LHCN-M2 (cell line): ENCODE measurements at regions not wholly inside any gene's neighbourhood (a gene's known extent, or its start where the extent isn't known, plus 50 kb on each side); places are given as distances from the start of the nearest gene placed in this dataset.
"Not testable (repeated sequence)": the region's sequence is repeated elsewhere in the genome, so short reads cannot be mapped to it uniquely, and the experiment has no call there.

Experiments used
- DNase-seq: peaks from one replicate; pipeline ENCODE4 v3.0.0-alpha.2; 2012; ENCODE audit warnings: low read depth

- DNase-seq: no peak
Measured at GRCh38 chr2:7672685-7673071, 755.5 kb downstream of the RNF144A start.

- DNase-seq: no peak
Measured at GRCh38 chr2:7673101-7673500, 755.9 kb downstream of the RNF144A start.

DNA sequence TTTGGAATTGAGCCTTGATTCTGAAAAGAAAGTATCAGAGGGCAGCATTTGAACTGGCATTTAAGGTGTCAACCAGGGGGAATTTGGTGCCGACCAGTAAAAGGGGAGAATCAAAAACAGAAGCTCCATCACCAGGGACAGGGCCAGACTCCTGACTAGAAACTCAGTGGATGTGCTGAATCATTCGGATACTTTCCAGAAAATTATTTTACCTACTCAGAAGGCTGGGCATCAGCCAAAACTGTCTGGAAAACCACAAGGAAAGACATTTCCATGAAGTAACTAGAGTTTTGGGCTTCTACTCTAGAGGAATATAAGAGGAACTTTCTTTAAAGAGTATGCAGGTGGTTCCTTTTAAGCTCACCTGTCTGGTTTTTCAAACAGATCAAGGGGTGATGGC, 756.6 kb downstream of the RNF144A start:
- DNase-seq: no peak

DNA sequence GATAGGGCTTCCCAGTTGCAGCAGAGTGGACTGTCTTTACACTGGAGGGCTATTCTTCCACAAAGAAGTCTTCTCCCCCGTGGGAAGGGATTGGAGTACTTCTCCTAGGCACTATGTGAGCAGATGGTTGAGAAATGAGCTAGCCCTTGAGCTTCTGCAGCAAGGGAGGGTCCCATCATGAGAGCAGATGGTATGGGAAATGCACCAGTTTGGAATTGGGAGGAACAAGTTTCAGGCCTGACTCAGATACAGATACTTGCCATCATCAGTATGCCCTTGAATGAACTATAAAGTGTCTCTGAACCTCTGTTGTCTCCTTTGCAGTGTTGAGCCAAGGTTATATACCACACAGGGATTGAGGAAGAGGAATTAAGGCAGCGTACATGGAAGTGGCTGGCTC, 757.4 kb downstream of the RNF144A start:
- DNase-seq: no peak

- DNase-seq: no peak
Measured at GRCh38 chr2:7676714-7677113, 759.5 kb downstream of the RNF144A start.

- no peak for DNase-seq
Measured at GRCh38 chr2:7681881-7682461, 764.8 kb downstream of the RNF144A start.

DNA sequence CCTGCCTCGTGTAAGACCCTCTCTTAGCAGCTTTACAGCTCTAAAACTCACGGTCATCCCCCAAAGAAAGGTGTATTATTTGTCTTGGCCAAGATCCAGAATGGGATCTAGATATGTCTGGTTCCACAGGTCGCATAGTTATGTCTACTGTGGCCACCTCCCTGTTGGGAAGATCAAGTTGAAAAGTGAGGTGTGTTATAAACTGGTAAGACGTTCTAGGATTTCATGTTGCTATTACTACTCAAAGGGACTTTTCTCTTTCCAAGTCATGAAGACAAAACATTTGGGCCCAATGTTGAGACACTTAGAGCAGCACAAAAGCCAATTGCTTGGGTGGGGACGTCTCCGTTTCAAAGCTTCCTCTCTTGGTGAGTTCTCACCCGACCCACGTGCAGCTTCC, 766.0 kb downstream of the RNF144A start:
- no peak for DNase-seq

DNA sequence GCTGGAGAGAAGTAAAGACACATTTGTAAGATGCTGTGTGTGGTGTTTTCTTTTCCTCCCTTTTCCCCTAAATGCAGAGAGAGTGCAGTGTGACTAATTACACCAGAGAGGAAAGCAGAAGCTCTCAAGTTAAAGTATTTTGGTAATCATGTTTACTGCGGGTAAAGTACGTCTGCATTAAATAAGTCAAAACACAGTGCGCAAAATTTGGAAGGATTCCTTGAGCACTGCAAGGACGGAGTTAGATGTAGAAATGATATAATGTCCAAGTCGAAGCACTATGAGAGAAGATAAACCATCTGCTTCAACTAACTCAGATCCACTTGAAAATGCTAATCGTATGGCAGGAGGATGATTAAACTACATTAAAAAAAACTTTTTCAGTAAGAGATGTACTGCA, 766.5 kb downstream of the RNF144A start:
- no peak for DNase-seq

DNA sequence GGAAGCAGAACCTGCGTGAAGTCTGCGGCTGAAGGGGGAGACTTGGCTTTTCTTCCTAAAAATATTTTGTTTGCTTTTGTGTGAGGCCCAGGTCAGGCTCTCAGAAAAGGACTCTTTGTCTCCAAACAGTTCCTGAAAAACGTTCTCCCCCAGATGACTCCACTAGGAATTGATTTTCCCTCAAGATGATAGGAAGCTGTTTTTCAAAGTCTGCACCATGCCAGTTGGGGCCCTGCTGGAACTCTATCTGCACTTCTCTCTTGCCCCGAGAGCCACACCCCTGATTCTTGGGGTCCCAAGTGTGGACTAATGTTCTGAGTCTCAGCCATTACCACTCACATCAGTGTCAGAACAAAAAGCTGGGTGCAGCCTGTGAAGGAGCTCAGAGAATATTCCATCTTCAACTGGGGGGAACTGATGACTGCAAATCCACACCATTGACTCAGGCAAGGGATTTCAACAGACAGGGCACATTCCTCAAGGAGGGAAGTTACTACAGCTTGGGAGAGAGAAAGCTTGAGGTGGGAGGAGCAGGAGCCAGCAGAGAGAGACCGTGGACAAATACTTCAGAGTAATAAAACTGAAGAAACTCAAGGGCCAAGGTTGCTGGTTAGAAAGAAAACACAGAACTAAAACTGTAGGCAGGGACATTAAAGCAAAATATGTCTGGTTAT, 768.3 kb downstream of the RNF144A start:
- DNase-seq: no peak

DNA sequence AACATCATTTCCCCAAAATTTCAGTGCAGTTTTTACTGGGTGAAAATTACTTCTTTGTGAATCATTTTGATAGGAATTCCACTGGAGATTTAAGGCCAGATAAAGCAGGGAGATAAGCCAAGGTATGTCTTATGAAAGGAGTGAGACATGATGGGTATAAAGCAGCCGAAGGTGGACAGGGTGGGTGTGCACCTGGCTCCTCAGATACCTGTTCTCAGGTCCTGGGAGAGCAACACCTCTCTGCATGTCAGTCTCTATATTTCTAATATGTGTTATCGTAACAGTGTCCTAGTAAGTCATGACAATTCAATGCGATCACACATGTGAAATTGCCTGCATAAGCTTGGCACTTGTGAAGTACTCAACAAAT, 768.8 kb downstream of the RNF144A start:
- no peak for DNase-seq

DNA sequence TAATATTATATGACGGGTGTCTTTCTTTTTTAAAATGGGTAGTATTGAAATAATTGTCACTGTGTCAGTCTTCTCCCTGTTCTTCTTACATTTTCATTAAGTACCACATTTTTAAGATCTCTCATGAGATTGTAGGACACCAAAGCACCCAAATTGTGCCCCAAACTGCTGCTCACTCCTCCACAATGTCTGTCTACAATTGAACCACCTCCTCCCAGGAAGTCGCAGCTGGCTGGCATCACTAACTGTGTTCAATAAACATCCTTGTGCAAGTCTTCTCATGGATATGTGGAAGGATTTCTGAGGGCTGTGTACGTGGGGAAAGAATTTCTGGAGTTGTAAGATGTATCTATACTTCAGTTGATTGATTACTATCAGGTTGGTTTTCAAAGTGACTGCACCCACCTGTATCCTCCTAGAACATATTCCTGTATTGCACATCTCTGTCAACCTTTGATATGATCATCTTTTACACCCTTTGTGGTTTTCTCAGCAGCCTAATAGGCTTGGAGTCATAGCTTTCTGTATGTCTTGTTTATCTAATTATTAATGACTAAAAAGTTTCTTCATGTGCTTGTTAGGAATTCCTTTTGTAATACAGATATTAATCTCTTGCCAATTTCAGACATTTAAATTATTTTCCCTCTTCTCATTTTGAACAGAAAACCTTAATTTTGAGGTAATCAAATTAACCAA, 774.9 kb downstream of the RNF144A start:
- DNase-seq: no peak

DNA sequence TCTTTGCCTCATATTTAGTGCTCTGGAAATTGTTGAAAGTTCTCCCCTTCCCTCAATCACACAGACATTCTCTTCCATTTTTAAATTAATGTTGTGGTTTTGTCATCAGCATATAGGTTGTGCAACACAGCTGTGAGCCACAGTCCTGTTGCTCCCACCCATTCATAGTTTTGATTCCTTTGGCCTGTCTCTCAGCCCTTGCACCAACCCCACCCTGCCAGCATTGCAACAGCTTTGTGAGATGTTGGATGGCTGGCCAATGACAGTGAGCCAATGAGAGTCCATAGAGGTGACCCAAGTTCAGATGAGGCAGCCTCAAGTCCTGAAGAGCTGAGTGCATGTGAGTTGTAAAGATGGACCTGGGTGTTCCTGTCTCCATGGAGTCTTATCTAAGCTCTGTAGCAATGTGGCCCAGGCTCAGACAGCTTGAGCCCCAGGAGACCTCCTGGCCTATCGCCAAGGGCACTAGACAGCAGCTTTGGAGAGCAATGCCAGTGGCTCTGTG, 775.5 kb downstream of the RNF144A start:
- no peak for DNase-seq

DNA sequence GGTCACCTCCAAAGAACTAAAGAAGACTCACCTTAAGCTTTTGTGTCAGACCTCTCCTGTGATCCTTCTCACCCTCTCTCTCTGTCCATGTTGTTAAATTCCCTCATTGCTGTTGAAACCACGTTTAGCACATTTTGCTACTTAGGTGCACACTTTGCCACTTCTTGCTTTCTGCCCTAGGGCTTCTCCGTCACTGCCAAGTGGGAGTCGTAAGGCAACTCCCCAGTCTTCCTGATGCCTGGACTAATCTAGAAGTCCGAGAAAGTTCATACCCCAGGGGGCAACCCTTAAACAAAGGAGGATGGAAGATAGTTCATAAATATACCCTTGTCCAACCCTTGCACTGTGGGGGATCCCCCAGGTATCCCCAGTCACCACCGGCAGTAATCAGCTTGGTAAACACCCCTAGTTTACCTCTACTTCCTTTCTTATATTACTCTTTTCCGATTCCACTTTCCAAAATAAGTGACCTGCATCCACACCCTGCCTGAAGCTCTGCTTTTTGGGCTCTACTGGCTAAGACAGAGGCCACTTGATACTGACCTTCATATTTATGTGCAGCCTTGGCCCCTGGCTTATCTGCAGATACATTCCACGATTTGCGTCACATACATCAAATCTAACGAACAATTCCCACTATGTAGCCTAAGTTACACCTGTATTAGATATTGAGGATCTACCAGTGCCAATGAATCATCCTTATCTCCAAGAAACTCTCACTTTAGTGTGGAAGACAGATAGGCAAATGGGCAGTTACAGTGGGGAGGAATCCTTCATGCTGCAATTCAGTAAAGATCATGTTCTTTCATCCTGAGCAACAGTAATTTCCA, 776.2 kb downstream of the RNF144A start:
- DNase-seq: no peak

- no peak for DNase-seq
Measured at GRCh38 chr2:7694076-7694985, 777.1 kb downstream of the RNF144A start.

DNA sequence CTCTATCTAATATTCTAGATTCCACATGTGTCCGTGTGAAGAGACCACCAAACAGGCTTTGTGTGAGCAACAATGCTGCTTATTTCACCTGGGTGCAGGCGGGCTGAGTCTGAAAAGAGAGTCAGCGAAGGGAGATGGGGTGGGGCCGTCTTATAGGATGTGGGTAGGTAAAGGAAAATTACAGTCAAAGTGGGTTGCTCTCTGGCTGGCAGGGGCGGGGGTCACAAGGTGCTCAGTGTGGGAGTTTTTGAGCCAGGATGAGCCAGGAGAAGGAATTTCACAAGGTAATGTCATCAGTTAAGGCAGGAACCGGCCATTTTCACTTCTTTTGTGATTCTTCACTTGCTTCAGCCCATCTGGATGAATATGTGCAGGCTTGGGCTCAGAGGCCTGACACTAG, 779.3 kb downstream of the RNF144A start:
- not testable (repeated sequence) for DNase-seq

- no peak for DNase-seq
Measured at GRCh38 chr2:7697052-7697451, 779.8 kb downstream of the RNF144A start.

DNA sequence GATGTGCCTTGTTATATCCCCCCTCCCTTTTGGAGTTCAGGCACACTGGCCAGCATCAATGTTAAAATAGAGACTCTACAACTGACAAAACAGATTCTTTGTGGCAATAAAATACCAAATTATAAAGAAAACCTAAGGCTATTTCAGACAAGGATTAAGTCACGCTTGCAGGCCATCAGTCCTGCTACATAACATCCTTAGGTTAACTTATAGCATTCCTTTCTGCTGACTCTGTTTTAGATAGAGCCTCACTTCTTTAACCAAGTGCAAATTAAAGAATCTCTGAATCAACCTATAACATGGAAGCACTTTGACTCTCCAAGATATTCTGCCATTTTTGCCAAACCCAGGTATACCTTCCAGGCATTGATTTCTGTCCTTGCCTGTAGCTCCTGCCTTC, 784.6 kb downstream of the RNF144A start:
- DNase-seq: no peak

- DNase-seq: no peak
Measured at GRCh38 chr2:7703048-7703447, 785.8 kb downstream of the RNF144A start.

DNA sequence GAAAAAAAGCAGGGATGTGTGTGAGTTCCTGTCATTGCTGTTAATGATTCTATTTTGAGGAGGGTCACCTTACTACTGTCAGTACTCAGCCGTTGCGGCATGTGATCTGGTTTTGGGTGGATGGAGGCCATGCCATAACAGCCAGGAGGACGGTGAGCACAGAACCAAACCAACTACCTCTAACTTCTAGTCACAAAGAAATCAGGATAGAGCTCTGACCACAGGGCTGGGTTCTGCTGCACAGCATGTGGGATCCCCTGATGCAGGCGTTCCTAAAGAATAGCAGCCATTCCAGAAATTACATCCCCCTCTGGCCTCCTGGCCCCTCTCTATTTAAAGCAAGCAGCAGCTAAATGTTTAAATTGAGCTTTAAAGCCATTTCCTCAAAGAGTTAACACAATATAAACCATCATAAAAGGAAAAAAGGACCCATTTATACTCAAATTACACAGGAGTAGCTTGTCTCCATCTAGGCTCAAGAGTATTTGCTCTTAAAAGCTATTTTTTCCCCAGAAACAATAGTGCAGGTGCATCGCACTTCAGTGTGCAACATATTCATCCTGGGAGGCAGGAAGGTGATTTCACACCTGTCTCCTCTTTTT, 786.4 kb downstream of the RNF144A start:
- no peak for DNase-seq

DNA sequence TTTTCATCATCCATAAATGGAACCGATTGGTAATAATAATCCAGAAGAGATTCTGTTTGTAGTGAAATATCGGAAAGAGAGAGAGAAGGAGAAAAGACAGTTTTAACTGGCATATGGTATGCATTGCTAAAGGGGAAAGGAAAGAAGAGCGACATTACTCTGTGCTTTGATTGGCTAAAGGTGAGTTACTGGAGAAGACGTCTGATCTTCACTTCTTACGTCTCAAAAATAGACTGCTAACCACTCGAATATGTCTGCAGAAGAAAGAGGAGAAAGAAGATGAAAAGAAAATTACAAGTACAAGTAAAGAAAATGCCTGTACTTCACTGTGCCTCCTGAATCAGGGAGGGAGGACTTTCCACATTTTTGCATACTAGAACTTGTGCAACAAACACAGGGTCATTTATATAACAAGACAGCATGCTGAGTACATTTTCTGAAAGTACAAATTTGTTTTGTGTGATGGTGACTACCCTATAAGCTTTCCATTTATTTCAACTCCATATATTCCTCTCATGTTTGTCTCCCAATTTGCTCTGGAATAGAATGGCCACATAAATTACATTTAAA, 787.2 kb downstream of the RNF144A start:
- no peak for DNase-seq
